ENCODE measurements at regions not wholly inside any gene's neighbourhood (a gene's known extent, or its start where the extent isn't known, plus 50 kb on each side); places are given as distances from the start of the nearest gene placed in this dataset.

- TF ChIP-seq BHLHE40 (IDR thresholded peaks at IDR 0.05; ENCODE audit: borderline replicate concordance) (no peak), FOXM1 (IDR thresholded peaks at IDR 0.05; ENCODE audit: borderline replicate concordance) (no peak), FOXK2 (IDR thresholded peaks at IDR 0.05) (no peak), ARNT (IDR thresholded peaks at IDR 0.05) (no peak), TARDBP (IDR thresholded peaks at IDR 0.05) (no peak), SP1 (IDR thresholded peaks at IDR 0.05) (no peak), LEF1 (IDR thresholded peaks at IDR 0.05; ENCODE audit: borderline replicate concordance) (no peak), HDGF (IDR thresholded peaks at IDR 0.05; ENCODE audit: borderline replicate concordance) (no peak), ZNF384 (IDR thresholded peaks at IDR 0.05) (no peak), NFRKB (IDR thresholded peaks at IDR 0.05) (no peak), SUZ12 (IDR thresholded peaks at IDR 0.05) (no peak)
- TF ChIP-seq, protein P1, sequence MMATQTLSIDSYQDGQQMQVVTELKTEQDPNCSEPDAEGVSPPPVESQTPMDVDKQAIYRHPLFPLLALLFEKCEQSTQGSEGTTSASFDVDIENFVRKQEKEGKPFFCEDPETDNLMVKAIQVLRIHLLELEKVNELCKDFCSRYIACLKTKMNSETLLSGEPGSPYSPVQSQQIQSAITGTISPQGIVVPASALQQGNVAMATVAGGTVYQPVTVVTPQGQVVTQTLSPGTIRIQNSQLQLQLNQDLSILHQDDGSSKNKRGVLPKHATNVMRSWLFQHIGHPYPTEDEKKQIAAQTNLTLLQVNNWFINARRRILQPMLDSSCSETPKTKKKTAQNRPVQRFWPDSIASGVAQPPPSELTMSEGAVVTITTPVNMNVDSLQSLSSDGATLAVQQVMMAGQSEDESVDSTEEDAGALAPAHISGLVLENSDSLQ (IDR thresholded peaks at IDR 0.05): no peak
These were observed 64.6 kb upstream of the ELOVL5 start for GRCh38 chr6:53413326-53413725.

Data from HEK293T (cell line).